GM13977 (cell line): ENCODE measurements at regions not wholly inside any gene's neighbourhood (a gene's known extent, or its start where the extent isn't known, plus 50 kb on each side); places are given as distances from the start of the nearest gene placed in this dataset.

Experiments used
- DNase-seq: peaks from one replicate; pipeline ENCODE4 v3.0.0; 2012; ENCODE audit warnings: low spot score
- CTCF ChIP-seq: IDR thresholded peaks from 2 replicates; pipeline ENCODE4 v1.5.1; 2012; ENCODE audit warnings: mild to moderate bottlenecking, control low read depth; ENCODE audit not compliant: insufficient read depth; ENCODE audit errors: extremely low read depth, missing control alignments
- in situ Hi-C: fragments of 300-500 bp; cut with MboI; formaldehyde crosslinking; loops from one replicate; pipeline ENCODE4 v1.12.0; 2022; ENCODE audit warnings: low sequenced_read_pairs, low pct_unique_long_range_greater_than_20kb, mixed read lengths, inconsistent platforms; ENCODE audit not compliant: unreplicated experiment

GRCh38 chr13:84940167-84940566 is 859.1 kb downstream of the SLITRK6 start:
- in situ Hi-C loops, result no loop called here
- TF ChIP-seq CTCF, result no peak
- no peak for DNase-seq

GRCh38 chr13:84934911-84935310 is 864.3 kb downstream of the SLITRK6 start:
- in situ Hi-C loops, result no loop called here
- TF ChIP-seq CTCF, result no peak
- DNase-seq, result no peak

- DNase-seq, result no peak
- no peak for TF ChIP-seq CTCF
- in situ Hi-C loops, result no loop called here
Measured at GRCh38 chr13:84933797-84934196, 865.4 kb downstream of the SLITRK6 start.

- TF ChIP-seq CTCF, result no peak
- no peak for DNase-seq
- in situ Hi-C loops, result no loop called here
Measured at GRCh38 chr13:84931264-84931663, 868.0 kb downstream of the SLITRK6 start.

- in situ Hi-C loops, result no loop called here
- no peak for TF ChIP-seq CTCF
- DNase-seq, result no peak
Measured at GRCh38 chr13:84927442-84928169, 871.6 kb downstream of the SLITRK6 start.

GRCh38 chr13:84925443-84925842 is 873.8 kb downstream of the SLITRK6 start:
- no peak for DNase-seq
- in situ Hi-C loops, result no loop called here
- TF ChIP-seq CTCF, result no peak

GRCh38 chr13:84923831-84924230 is 875.4 kb downstream of the SLITRK6 start:
- no peak for DNase-seq
- no peak for TF ChIP-seq CTCF
- in situ Hi-C loops, result no loop called here
